OCI-M1 (cell line): ENCODE measurements at regions not wholly inside any gene's neighbourhood (a gene's known extent, or its start where the extent isn't known, plus 50 kb on each side); places are given as distances from the start of the nearest gene placed in this dataset.
A peak's percentile ranks its signal among the peaks of the same experiment; 100 is the strongest.

ENCODE experiments used
- DNase-seq: peaks from one replicate; lab custom pipeline; 2025; lab: John Stamatoyannopoulos, UW

DNA sequence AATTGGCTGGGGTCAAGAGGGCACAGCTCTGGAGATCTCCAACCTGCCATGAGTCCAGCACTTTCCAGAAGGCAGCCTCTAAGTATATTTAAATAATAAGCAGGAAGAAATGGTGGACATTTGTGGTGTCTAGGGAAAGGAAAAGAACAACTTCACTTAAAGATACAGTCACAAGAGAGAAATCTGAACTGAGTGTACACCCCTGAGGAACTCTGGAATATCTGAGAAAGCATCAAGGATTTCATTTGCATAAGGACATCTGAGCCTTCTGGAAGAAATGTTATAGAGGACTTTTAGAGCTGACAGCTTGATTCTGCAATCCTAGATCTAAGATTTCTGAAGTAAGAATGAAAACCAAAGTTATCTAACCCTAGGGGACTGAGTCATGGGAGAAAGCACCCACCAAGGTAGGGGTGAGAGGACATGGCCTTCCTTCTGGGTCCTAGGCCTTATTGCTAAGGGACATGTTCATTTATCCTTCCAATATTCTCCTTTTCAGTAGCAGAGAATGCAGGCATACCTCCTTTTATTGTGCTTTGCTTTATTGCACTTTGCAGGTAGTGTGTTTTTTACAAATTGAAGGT, 253.4 kb upstream of the SLC24A2 start:
- DNase-seq, result no peak

DNA sequence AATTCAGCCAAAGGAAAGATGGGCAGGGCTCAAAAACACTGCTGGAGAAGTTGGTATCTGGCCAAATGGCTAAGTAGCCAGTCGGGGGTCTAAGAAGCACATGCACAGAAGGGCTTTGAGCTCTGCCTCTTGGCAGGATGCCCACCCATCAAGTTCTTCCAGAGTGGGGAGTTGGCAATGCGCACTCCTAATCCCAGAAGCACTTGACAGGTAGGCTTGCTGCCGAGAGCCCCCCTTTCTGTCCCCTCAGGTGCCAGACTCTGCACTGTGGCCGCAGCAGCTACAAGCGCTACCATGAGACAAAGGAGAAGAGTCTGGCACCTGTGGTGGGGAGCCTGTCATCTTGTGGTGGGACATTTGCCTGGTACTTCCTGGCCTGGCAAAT, 252.9 kb upstream of the SLC24A2 start:
- no peak for DNase-seq

GRCh38 chr9:20040991-20041696, 252.3 kb upstream of the SLC24A2 start:
- DNase-seq, result no peak

DNA sequence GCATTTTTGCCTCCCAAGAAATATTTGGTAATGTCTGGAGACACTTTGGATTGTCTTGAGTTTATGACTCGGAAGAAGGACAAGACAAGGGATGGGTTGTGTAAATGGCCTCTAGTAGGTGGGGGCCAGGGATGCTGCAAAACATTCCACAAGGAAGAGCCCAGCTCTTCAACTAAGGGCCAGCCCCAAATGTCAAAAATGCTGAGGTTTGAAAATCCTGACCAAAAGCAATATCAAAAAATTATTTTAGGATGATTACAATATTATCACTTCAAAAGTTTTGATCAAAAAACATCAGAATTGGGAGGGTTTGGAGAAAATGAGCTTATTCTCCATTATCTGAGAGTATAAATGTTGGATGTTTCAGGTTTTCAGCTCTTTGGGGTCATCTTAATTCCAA, 248.9 kb upstream of the SLC24A2 start:
- DNase-seq, result no peak

GRCh38 chr9:20033511-20033910, 244.7 kb upstream of the SLC24A2 start:
- peak; percentile 20 for DNase-seq

DNA sequence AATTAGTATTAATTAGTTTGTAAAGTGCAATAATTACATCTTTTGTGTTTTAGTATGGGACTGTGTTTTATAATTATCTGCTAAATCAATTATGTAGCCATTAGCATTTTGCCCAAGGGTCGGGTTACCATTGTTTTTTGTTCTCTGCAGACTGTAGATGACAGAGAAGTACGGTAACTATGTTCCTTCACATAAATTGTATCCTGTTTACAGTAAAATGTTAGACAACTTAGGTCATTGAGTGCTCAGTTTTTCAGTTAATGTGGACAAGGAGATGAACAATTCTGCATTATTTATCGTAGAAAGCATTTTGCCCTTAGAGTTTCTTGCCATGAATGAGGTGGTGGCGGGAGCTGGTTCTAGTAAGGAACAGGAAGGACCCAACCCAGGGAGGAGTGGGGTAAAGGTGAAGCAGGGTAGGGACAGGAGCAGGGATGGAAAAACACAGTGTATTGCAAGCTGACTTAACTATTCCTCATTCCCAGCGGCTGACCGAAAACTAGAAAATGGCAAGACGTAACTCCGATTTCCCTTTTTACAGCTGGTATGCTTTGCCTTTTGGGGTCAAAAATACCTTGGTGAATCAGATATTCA, 243.7 kb upstream of the SLC24A2 start:
- no peak for DNase-seq

DNA sequence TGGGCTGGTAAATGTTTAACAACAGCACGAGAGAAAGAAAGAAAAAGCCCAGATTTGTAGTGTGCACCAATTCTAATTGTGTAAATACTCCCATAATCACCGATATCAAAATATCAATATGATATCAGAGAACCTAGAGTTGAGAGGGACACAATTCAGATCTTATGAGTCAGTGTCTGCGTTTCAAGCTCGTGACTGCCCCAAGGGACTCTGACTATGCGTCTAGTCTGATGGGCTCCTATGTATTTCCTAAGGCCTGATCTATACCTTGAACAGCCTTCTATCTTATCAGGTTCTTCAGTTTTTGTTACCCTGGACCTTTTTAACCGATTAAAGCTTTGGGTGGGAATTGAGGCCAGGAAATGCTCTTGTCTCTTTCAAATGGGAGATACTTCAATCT, 243.0 kb upstream of the SLC24A2 start:
- DNase-seq, result no peak

GRCh38 chr9:20030671-20031070, 241.8 kb upstream of the SLC24A2 start:
- peak; percentile 7 for DNase-seq

DNA sequence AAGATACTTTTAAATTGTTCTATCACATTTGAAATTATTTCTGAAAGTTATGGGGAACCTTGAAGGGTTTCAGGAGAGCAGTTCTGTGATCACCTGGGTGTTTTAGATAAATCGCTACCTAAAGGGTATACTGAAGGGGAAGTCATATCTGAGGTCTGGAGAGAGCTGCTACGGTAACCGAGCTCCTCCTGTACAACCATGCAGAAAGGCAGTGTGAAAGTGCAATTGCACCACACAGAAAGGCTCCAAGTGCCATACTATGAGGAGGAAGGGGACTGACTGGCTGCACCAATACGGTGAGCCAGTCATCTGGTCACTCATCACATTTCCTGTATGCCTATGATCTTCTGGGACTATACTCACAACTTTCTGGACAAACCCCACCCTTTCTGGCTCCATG, 241.4 kb upstream of the SLC24A2 start:
- no peak for DNase-seq

DNA sequence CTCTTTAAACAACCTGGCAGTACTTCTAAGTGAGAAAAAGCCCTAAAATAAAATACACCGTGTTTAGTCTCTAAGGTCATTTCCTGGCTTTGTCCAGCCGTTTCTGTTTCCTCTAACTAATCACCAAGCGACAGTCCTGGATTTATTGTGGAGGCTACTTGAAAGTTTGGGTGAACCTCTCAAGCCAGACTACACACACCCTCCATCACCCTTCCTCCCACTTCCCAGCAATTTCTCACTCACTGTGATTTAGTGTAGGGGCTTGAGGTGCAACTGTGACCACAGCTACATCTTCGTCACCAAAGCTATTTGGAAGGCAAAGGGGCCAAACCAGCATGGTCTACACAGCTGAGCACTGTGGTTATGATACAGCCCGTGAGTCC, 240.0 kb upstream of the SLC24A2 start:
- DNase-seq, result no peak

GRCh38 chr9:20028192-20028848, 239.5 kb upstream of the SLC24A2 start:
- DNase-seq, result no peak

DNA sequence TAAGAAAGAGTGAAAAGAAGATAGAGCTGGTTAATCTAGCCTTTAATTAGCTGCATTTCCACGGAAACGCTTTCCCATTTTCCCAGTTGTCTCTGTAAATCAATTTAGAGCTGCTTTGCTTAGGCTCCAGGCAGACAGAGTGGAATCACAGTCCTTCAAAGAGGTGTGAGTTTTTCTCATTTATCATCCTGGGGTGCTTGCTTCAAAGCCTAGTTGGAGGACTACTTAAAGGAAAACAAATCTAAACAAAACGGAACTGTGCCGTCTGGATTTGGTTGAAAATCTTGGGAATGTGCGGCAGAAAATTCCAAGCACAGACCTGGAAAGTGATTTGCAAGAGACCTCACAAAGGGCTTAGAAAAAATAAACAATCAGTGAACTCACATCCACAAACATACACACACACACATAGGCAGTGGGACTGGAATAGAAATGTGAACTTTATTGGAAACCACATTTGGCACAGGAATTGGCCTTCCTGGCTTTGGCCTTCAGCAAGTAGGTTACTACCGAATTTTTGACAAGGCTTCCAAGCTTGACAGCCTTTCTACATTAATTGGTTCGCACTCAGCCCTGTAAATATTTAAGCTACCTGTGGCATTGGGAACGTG, 235.2 kb upstream of the SLC24A2 start:
- DNase-seq, result no peak

GRCh38 chr9:20023210-20023905, 234.5 kb upstream of the SLC24A2 start:
- DNase-seq, result no peak

DNA sequence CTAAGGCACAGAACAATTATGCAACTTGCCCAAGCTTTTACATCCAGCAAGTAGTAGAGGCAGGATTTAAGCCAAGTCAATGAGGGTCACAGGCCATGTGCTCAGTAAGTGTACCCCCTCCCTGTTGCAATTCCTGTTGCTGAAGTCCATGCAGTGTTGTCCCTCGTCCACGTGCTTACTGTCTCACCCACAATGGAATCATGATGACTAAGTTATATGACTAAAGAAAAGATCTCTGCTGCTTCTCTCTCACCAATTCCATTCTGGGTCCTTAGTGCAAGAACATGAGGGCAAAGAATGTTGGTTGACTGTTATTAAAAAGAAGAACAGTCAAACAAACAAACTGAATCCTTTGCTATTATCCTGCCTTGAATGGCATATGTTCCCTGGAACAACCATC, 233.6 kb upstream of the SLC24A2 start:
- no peak for DNase-seq

DNA sequence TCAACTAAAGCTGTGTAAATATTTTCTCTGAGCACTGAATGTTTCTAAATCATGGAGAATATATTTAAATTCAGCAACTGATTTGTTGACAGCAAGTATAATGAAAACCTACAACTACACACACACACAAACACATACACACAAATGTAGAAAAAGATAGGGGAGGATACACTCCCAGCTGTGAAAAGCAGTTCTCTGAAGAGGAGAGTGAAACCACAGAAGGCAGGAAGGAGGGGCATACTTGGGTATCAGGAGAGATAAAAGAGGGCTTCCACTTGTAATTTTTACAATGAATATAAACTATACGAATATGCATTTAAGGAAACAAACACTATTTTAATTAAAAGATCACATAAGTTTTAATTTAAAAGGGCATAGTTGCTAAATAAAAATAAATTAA, 227.8 kb upstream of the SLC24A2 start:
- DNase-seq, result no peak

DNA sequence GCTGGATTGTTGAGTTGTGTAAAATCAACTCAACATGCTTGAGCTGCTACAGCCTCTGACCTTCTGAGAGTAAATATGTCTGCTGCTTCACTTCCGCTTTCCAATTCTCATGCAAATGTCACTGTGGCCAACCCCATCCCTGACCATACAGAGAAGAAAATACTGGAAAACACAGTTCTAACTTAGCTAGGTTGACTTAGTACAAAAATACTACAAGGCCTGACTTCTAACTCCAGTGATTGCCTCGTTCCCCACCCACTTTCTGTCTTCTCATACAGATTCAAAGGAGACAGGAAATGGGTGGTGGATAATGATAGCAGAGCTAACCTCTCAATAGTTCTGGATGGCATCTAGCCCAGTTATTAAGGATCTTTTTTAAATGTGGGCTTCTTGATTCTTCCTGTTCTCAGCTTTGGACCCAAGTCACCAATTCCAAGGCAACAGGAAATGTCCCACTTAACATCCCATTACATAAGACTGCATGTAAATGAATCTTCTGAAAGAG, 226.6 kb upstream of the SLC24A2 start:
- no peak for DNase-seq

DNA sequence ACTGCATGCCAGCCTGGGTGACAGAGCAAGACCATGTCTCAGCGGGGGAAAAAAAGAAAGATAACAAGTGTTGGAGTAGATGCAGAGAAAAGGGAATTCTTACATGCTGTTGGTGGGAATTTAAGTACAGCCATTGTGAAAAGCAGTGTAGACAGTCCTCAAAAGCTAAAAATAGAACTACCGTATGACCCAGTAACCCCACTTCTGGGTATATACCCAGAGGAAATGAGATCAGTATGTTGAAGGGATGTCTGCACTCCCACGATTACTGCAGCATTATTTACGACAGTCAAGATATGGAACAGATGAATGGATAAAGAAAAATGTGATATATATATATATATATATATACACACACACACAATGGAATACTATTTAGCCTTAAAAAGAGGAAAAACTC, 225.3 kb upstream of the SLC24A2 start:
- no peak for DNase-seq

DNA sequence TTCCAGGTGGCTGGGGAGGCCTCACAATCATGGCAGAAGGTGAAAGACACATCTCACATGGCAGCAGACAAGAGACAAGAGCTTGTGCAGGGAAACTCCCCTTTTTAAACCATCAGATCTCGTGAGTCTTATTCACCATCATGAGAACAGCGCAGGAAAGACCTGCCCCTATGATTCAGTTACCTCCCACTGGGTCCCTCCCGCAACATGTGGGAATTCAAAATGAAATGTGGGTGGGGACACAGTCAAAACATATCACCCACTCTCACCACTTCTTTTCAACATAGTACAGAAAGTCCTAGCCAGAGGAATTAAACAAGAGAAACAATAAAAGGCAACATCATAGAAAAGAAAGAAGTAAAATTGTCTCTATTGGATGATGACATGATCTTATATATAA, 223.4 kb upstream of the SLC24A2 start:
- DNase-seq, result no peak

GRCh38 chr9:20009606-20010005, 220.8 kb upstream of the SLC24A2 start:
- DNase-seq, result no peak

DNA sequence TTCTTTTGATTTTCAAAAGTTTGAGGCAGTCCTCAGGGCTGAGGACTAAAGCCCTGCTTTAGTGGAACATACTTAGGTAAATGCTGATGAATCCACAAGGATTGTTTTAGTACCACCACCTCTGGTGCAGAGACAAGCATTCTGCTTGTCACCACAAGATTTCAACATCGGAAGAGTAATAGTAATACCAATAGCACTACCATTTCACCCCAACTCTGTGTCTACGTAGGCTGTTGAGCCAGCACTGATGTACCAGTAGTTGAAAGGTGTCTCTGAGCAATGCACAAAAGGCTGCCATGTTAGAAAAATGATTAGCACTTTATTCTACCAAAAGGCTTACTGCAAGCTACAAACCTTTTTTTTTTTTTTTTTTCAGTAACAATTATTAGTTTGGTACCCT, 213.2 kb upstream of the SLC24A2 start:
- no peak for DNase-seq

DNA sequence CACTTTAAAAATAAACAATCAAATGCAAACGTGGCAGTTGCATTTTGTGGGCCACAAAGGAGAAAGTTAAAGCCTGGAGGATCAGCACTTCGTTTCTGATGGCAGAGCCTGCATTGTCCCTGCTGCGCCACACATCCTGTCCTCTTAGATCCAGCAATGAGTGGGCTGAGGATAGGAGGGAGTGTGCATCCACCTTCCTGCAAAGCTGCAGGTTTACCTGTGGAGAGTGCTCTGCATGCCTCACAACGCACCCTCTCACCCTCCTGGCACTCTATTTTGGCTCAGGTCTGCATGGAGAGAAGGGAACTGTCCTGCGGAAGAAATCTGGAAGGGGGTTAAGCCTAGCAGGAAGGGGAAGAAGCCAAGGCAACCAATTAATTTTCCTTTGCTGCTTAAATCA, 212.2 kb upstream of the SLC24A2 start:
- DNase-seq, result no peak

DNA sequence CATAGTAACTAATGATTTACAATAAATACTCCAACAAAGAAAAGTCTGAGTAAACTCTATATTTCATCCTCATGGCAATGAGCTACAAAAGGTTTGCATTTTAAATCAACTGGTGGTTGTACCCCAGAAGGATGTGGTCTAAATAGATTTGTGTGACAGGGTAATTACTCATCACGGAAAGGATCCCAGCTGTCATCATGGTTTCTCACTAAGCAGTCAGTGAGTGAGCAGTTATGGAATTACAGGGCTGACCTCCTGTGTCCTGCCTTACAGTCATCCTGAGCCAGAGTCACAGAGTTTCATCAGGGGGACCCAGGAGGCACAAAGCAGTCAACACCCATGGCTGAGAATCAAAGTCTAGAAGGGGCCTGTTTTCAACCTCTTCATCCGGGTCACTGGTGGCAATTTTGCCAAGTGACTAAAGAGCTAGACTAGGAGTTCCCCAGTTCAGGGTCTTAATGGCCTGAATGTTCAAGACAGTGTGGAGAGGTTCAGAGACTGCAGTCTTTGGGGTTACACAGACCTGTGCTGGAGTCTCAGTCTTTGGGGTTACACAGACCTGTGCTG, 210.7 kb upstream of the SLC24A2 start:
- no peak for DNase-seq
